ENCODE measurements at regions not wholly inside any gene's neighbourhood (a gene's known extent, or its start where the extent isn't known, plus 50 kb on each side); places are given as distances from the start of the nearest gene placed in this dataset.

DNA sequence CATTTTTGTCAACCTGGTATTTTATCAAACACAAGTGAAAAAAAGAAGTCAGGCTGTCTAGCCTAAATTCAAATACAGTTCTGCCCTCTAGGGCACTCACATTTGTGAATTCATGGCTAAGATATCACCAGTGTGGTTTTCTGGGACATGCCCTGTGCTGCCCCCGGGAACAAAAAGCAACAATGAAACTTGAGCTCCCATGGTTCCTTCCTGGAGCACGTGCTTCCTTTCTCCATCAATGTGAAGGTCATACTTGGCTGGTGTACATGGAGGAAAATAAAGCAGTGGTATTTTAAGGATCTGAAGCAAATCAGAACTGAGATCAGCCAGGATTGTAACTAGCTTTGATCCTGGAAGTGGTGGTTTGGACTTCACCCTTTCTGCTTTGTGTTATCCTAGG, 128.9 kb upstream of the FRMD4A start:
- ATAC-seq = no peak
- TF ChIP-seq ZFP3 (CRISPR knock-in tag; IDR thresholded peaks at IDR 0.05) = no peak
- no peak for TF ChIP-seq ZNF70 (CRISPR knock-in tag; IDR thresholded peaks at IDR 0.05)
- no peak for TF ChIP-seq ISL1 (CRISPR knock-in tag; IDR thresholded peaks at IDR 0.05)
- TF ChIP-seq ZNF565 (CRISPR knock-in tag; conservative IDR thresholded peaks at IDR 0.05; ENCODE audit: low read depth) = no peak
- TF ChIP-seq, protein P1, sequence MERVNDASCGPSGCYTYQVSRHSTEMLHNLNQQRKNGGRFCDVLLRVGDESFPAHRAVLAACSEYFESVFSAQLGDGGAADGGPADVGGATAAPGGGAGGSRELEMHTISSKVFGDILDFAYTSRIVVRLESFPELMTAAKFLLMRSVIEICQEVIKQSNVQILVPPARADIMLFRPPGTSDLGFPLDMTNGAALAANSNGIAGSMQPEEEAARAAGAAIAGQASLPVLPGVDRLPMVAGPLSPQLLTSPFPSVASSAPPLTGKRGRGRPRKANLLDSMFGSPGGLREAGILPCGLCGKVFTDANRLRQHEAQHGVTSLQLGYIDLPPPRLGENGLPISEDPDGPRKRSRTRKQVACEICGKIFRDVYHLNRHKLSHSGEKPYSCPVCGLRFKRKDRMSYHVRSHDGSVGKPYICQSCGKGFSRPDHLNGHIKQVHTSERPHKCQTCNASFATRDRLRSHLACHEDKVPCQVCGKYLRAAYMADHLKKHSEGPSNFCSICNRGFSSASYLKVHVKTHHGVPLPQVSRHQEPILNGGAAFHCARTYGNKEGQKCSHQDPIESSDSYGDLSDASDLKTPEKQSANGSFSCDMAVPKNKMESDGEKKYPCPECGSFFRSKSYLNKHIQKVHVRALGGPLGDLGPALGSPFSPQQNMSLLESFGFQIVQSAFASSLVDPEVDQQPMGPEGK (CRISPR knock-in tag; IDR thresholded peaks at IDR 0.05; ENCODE audit: borderline replicate concordance) = no peak
- no peak for TF ChIP-seq PPARA (CRISPR knock-in tag; IDR thresholded peaks at IDR 0.05; ENCODE audit: borderline replicate concordance)
- no peak for TF ChIP-seq ZNF8 (CRISPR knock-in tag; IDR thresholded peaks at IDR 0.05)
- no peak for TF ChIP-seq GLIS3 (CRISPR knock-in tag; IDR thresholded peaks at IDR 0.05)
- TF ChIP-seq ZFP30 (CRISPR knock-in tag; IDR thresholded peaks at IDR 0.05) = no peak
- no peak for TF ChIP-seq RARB (CRISPR knock-in tag; IDR thresholded peaks at IDR 0.05)
- TF ChIP-seq, protein P2, sequence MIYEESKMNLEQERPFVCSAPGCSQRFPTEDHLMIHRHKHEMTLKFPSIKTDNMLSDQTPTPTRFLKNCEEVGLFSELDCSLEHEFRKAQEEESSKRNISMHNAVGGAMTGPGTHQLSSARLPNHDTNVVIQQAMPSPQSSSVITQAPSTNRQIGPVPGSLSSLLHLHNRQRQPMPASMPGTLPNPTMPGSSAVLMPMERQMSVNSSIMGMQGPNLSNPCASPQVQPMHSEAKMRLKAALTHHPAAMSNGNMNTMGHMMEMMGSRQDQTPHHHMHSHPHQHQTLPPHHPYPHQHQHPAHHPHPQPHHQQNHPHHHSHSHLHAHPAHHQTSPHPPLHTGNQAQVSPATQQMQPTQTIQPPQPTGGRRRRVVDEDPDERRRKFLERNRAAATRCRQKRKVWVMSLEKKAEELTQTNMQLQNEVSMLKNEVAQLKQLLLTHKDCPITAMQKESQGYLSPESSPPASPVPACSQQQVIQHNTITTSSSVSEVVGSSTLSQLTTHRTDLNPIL (CRISPR knock-in tag; IDR thresholded peaks at IDR 0.05; ENCODE audit: low read depth) = no peak
- TF ChIP-seq TCF4 (CRISPR knock-in tag; IDR thresholded peaks at IDR 0.05; ENCODE audit: borderline replicate concordance) = no peak
- no peak for TF ChIP-seq TOX (CRISPR knock-in tag; IDR thresholded peaks at IDR 0.05; ENCODE audit: borderline replicate concordance)
- TF ChIP-seq OSR1 (CRISPR knock-in tag; IDR thresholded peaks at IDR 0.05) = no peak
- no peak for TF ChIP-seq ESRRG (CRISPR knock-in tag; IDR thresholded peaks at IDR 0.05)
- TF ChIP-seq SNAI2 (CRISPR knock-in tag; IDR thresholded peaks at IDR 0.05) = no peak

DNA sequence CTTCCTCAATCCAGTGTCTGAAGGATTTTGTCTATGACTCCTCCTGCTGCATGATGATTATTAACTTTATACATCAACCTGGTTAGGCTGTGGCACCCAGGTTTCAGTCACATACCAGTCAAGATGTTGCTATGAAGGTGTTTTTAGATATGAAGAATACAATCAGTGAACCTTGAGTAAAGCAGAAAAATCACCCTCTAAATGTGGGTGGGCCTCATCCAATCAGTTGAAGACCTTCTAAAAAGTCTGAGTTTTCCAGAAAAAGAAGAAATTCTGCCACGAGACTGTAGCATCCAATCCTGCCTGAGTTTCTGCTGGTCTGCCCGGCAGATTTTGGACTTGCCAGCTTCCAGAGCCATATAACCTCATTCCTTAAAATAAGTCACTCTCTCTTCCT, 126.1 kb upstream of the FRMD4A start:
- TF ChIP-seq ZNF565 (CRISPR knock-in tag; conservative IDR thresholded peaks at IDR 0.05; ENCODE audit: low read depth) (no peak), ARNTL (CRISPR knock-in tag; IDR thresholded peaks at IDR 0.05; ENCODE audit: borderline replicate concordance, low read depth) (no peak), ISL1 (CRISPR knock-in tag; IDR thresholded peaks at IDR 0.05) (no peak)
- no peak for ATAC-seq

DNA sequence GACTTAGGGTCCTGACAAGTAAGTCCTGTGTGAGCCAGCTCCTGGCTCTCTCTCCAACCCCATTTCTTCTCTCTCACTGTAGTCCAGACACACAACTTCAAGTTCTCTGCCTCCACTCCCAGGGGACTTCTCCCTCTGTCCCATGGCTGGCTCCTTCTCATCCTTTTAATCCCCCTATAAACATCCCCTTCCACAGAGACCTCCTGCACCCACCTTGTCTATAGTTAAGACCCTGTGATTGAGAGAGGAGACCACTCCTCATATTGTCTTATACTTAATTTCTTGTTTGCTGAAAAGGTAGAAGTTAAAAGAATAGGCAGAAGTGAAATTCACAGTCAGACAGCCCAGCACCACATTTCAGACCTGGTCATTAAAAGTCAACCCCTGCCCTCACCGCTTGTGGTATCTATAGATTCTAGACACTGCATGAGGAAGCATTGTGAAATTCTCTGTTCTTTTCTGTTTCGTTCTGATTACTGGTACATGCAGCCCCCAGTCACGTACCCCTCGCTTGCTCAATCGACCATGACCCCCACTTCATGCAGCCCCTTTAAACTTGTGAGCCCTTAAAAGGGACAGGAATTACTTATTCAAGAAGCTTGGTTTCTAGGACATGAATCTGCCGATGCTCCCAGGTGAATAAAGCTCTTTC, 125.6 kb upstream of the FRMD4A start:
- no peak for ATAC-seq

More for the DNA sequence above, 125.6 kb upstream of the FRMD4A start:
- TF ChIP-seq ZFP30 (CRISPR knock-in tag; IDR thresholded peaks at IDR 0.05) = no peak
- TF ChIP-seq, protein P3, sequence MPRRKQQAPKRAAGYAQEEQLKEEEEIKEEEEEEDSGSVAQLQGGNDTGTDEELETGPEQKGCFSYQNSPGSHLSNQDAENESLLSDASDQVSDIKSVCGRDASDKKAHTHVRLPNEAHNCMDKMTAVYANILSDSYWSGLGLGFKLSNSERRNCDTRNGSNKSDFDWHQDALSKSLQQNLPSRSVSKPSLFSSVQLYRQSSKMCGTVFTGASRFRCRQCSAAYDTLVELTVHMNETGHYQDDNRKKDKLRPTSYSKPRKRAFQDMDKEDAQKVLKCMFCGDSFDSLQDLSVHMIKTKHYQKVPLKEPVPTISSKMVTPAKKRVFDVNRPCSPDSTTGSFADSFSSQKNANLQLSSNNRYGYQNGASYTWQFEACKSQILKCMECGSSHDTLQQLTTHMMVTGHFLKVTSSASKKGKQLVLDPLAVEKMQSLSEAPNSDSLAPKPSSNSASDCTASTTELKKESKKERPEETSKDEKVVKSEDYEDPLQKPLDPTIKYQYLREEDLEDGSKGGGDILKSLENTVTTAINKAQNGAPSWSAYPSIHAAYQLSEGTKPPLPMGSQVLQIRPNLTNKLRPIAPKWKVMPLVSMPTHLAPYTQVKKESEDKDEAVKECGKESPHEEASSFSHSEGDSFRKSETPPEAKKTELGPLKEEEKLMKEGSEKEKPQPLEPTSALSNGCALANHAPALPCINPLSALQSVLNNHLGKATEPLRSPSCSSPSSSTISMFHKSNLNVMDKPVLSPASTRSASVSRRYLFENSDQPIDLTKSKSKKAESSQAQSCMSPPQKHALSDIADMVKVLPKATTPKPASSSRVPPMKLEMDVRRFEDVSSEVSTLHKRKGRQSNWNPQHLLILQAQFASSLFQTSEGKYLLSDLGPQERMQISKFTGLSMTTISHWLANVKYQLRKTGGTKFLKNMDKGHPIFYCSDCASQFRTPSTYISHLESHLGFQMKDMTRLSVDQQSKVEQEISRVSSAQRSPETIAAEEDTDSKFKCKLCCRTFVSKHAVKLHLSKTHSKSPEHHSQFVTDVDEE (CRISPR knock-in tag; IDR thresholded peaks at IDR 0.05) = no peak
- TF ChIP-seq, protein P4, sequence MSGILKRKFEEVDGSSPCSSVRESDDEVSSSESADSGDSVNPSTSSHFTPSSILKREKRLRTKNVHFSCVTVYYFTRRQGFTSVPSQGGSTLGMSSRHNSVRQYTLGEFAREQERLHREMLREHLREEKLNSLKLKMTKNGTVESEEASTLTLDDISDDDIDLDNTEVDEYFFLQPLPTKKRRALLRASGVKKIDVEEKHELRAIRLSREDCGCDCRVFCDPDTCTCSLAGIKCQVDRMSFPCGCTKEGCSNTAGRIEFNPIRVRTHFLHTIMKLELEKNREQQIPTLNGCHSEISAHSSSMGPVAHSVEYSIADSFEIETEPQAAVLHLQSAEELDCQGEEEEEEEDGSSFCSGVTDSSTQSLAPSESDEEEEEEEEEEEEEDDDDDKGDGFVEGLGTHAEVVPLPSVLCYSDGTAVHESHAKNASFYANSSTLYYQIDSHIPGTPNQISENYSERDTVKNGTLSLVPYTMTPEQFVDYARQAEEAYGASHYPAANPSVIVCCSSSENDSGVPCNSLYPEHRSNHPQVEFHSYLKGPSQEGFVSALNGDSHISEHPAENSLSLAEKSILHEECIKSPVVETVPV (CRISPR knock-in tag; IDR thresholded peaks at IDR 0.05) = no peak
- TF ChIP-seq, protein P1 (CRISPR knock-in tag; IDR thresholded peaks at IDR 0.05; ENCODE audit: borderline replicate concordance) = no peak
- TF ChIP-seq ZC3H10 (CRISPR knock-in tag; IDR thresholded peaks at IDR 0.05) = no peak
- no peak for TF ChIP-seq OSR1 (CRISPR knock-in tag; IDR thresholded peaks at IDR 0.05)
- no peak for TF ChIP-seq ZNF565 (CRISPR knock-in tag; conservative IDR thresholded peaks at IDR 0.05; ENCODE audit: low read depth)
- no peak for TF ChIP-seq SNAI2 (CRISPR knock-in tag; IDR thresholded peaks at IDR 0.05)
- TF ChIP-seq CSDC2 (CRISPR knock-in tag; IDR thresholded peaks at IDR 0.05) = no peak
- TF ChIP-seq ZNF8 (CRISPR knock-in tag; IDR thresholded peaks at IDR 0.05) = no peak
- TF ChIP-seq ESRRG (CRISPR knock-in tag; IDR thresholded peaks at IDR 0.05) = no peak
- TF ChIP-seq TOX (CRISPR knock-in tag; IDR thresholded peaks at IDR 0.05; ENCODE audit: borderline replicate concordance) = no peak
- no peak for TF ChIP-seq BACH2 (CRISPR knock-in tag; IDR thresholded peaks at IDR 0.05; ENCODE audit: borderline replicate concordance)
- no peak for TF ChIP-seq ARNTL (CRISPR knock-in tag; IDR thresholded peaks at IDR 0.05; ENCODE audit: borderline replicate concordance, low read depth)
- TF ChIP-seq PPARA (CRISPR knock-in tag; IDR thresholded peaks at IDR 0.05; ENCODE audit: borderline replicate concordance) = no peak
- TF ChIP-seq GLIS3 (CRISPR knock-in tag; IDR thresholded peaks at IDR 0.05) = no peak
- TF ChIP-seq, protein P5, sequence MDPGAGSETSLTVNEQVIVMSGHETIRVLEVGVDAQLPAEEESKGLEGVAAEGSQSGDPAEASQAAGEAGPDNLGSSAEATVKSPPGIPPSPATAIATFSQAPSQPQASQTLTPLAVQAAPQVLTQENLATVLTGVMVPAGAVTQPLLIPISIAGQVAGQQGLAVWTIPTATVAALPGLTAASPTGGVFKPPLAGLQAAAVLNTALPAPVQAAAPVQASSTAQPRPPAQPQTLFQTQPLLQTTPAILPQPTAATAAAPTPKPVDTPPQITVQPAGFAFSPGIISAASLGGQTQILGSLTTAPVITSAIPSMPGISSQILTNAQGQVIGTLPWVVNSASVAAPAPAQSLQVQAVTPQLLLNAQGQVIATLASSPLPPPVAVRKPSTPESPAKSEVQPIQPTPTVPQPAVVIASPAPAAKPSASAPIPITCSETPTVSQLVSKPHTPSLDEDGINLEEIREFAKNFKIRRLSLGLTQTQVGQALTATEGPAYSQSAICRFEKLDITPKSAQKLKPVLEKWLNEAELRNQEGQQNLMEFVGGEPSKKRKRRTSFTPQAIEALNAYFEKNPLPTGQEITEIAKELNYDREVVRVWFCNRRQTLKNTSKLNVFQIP (CRISPR knock-in tag; IDR thresholded peaks at IDR 0.05; ENCODE audit: borderline replicate concordance, low read depth) = no peak
- no peak for TF ChIP-seq ISL1 (CRISPR knock-in tag; IDR thresholded peaks at IDR 0.05)

Data from SK-N-SH treated with all-trans-retinoic acid at 6 μM for 48 hours (cell line).